ENCODE measurements at regions not wholly inside any gene's neighbourhood (a gene's known extent, or its start where the extent isn't known, plus 50 kb on each side); places are given as distances from the start of the nearest gene placed in this dataset.

DNA sequence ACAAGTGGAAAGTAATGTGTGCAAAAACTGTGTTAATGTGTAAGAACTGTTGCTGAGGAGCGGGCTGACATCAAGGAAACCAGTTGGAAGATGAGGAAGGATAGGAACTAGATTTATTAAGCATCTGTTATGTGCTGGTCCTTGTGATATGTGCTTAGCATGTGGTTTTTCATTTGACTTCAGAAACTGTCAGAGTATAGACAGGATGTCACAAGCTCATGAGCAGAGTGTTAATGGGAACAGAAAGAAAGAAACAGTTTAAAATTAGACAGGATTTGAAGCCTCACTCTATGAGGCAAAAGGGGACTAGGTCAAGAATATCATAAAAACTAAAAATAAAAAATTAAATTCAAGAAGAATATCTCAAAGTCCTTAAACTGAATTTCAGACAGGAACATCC is 270.6 kb upstream of the DPPA4 start:
- no peaks in the 10 kb centered on the region for H3K4me1 ChIP-seq (replicated peaks in 1 of 2; ENCODE audit: control insufficient read depth in 2 of 2, insufficient read depth in 2 of 2, low read length in 2 of 2)
- no peak overlapping the region for H2AFZ ChIP-seq (ENCODE audit: low read depth, low read length)
- FAIRE-seq (no peak), ATAC-seq (no peak), DNase-seq (ENCODE audit: extremely low read depth in 1 of 4, low spot score in 3 of 4) (no peak)
- intact Hi-C loops (cut with micrococcal nuclease), result no loop called here
- no peak overlapping the region for H3K4me2 ChIP-seq (ENCODE audit: insufficient read depth, low read length)
- H4K20me1 ChIP-seq (replicated peaks; ENCODE audit: control insufficient read depth, insufficient read depth, low read length), result no peaks in the 10 kb centered on the region
- 0% methylated on average over 1 of the region's 1 CpG for WGBS (ENCODE audit: insufficient coverage, low coverage, missing lambda C conversion rate)
- H3K79me2 ChIP-seq (ENCODE audit: control insufficient read depth, insufficient read depth, low read length), result no peaks in the 10 kb centered on the region
- no peak overlapping the region for H3K9ac ChIP-seq (ENCODE audit: insufficient read depth in 1 of 2, low read depth in 2 of 2, low read length in 2 of 2)
- BruUV-seq (replicated peaks), result no TSS peak
- H3K27me3 ChIP-seq (ENCODE audit: control insufficient read depth in 2 of 2, insufficient read depth in 2 of 2, low read length in 2 of 2), result no peaks in the 10 kb centered on the region
- H3K36me3 ChIP-seq (ENCODE audit: control insufficient read depth, insufficient read depth, low read length), result no peaks in the 10 kb centered on the region
- no peaks in the 10 kb centered on the region for H3K9me3 ChIP-seq (replicated peaks; ENCODE audit: control insufficient read depth, insufficient read depth, low read depth, low read length)
- no peak overlapping the region for H3K27ac ChIP-seq (ENCODE audit: extremely low read depth, low read depth, low read length)
- in situ Hi-C loops (cut with MboI), result no loop called here
- TF ChIP-seq NFE2L1 (tag; IDR thresholded peaks at IDR 0.05; ENCODE audit: borderline replicate concordance, low read depth) (no peak), ZNF778 (CRISPR knock-in tag; IDR thresholded peaks at IDR 0.05) (no peak), CBFB (CRISPR knock-in tag; IDR thresholded peaks at IDR 0.05) (no peak), ZNF75A (CRISPR knock-in tag; IDR thresholded peaks at IDR 0.05) (no peak), JUN (IDR thresholded peaks at IDR 0.05; ENCODE audit: borderline replicate concordance, low read depth, low read length) (no peak), JUN (CRISPR knock-in tag; IDR thresholded peaks at IDR 0.05; ENCODE audit: borderline replicate concordance) (no peak)
- TF ChIP-seq, protein P1, sequence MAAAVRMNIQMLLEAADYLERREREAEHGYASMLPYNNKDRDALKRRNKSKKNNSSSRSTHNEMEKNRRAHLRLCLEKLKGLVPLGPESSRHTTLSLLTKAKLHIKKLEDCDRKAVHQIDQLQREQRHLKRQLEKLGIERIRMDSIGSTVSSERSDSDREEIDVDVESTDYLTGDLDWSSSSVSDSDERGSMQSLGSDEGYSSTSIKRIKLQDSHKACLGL (CRISPR knock-in tag; IDR thresholded peaks at IDR 0.05; ENCODE audit: borderline replicate concordance, poor library complexity, severe bottlenecking), result no peak
- no peak overlapping the region for H3K4me3 ChIP-seq
- POLR2A ChIA-PET, result no interaction called here
- no peaks in the 10 kb centered on the region for H3K9me1 ChIP-seq (ENCODE audit: control insufficient read depth, insufficient read depth, low read length)
- CTCF ChIA-PET (ENCODE audit: low intra/inter-chr PET ratio), result no interaction called here

DNA sequence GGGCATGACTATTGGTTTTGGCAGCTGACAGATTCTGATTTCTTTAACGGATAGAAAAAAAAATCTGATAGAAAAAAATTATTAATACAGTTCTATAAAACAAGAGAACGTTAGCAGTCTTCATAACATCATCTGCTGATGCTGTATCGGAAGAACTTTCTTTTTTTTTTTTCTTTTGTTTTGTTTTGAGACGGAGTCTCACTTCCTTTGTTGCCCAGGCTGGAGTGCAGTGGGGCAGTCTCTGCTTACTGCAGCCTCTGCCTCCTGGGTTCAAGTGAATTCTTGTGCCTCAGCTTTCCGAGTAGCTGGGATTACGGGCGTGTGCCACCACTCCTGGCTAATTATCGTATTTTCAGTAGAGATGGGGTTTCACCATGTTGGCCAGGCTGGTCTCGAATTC is 271.2 kb upstream of the DPPA4 start:
- no peaks in the 10 kb centered on the region for H3K36me3 ChIP-seq (ENCODE audit: control insufficient read depth, insufficient read depth, low read length)
- H3K4me2 ChIP-seq (ENCODE audit: insufficient read depth, low read length), result no peak overlapping the region
- FAIRE-seq (no peak), DNase-seq (ENCODE audit: extremely low read depth in 1 of 4, low spot score in 3 of 4) (no peak), ATAC-seq (no peak)
- POLR2A ChIA-PET, result no interaction called here
- 9% methylated on average over 3 of the region's 9 CpGs for WGBS (ENCODE audit: insufficient coverage, low coverage, missing lambda C conversion rate)
- no peaks in the 10 kb centered on the region for H3K9me3 ChIP-seq (replicated peaks; ENCODE audit: control insufficient read depth, insufficient read depth, low read depth, low read length)
- intact Hi-C loops (cut with micrococcal nuclease) (no loop called here), in situ Hi-C loops (cut with MboI) (no loop called here)
- no peak overlapping the region for H3K4me3 ChIP-seq
- no TSS peak for BruUV-seq (replicated peaks)
- H3K79me2 ChIP-seq (ENCODE audit: control insufficient read depth, insufficient read depth, low read length), result no peaks in the 10 kb centered on the region
- H3K9ac ChIP-seq (ENCODE audit: insufficient read depth in 1 of 2, low read depth in 2 of 2, low read length in 2 of 2), result no peak overlapping the region
- no peaks in the 10 kb centered on the region for H4K20me1 ChIP-seq (replicated peaks; ENCODE audit: control insufficient read depth, insufficient read depth, low read length)
- no peaks in the 10 kb centered on the region for H3K27me3 ChIP-seq (ENCODE audit: control insufficient read depth in 2 of 2, insufficient read depth in 2 of 2, low read length in 2 of 2)
- no peak overlapping the region for H3K27ac ChIP-seq (ENCODE audit: extremely low read depth, low read depth, low read length)
- H3K4me1 ChIP-seq (replicated peaks in 1 of 2; ENCODE audit: control insufficient read depth in 2 of 2, insufficient read depth in 2 of 2, low read length in 2 of 2), result no peaks in the 10 kb centered on the region
- CTCF ChIA-PET (ENCODE audit: low intra/inter-chr PET ratio), result no interaction called here
- H3K9me1 ChIP-seq (ENCODE audit: control insufficient read depth, insufficient read depth, low read length), result no peaks in the 10 kb centered on the region
- no peak overlapping the region for H2AFZ ChIP-seq (ENCODE audit: low read depth, low read length)
- no peak for TF ChIP-seq HDAC8 (tag; IDR thresholded peaks at IDR 0.05)
- TF ChIP-seq ZSCAN29 (IDR thresholded peaks at IDR 0.05), result no peak
- TF ChIP-seq NELFE (IDR thresholded peaks at IDR 0.05; ENCODE audit: insufficient read depth, insufficient read length), result no peak
- TF ChIP-seq ZNF282 (CRISPR knock-in tag; IDR thresholded peaks at IDR 0.05), result no peak
- TF ChIP-seq NEUROD1 (IDR thresholded peaks at IDR 0.05; ENCODE audit: borderline replicate concordance, low read depth, low read length, partially characterized antibody), result no peak
- TF ChIP-seq ZNF75A (CRISPR knock-in tag; IDR thresholded peaks at IDR 0.05), result no peak
- TF ChIP-seq RHOXF2B (CRISPR knock-in tag; conservative IDR thresholded peaks at IDR 0.05), result no peak
- TF ChIP-seq, protein P2, sequence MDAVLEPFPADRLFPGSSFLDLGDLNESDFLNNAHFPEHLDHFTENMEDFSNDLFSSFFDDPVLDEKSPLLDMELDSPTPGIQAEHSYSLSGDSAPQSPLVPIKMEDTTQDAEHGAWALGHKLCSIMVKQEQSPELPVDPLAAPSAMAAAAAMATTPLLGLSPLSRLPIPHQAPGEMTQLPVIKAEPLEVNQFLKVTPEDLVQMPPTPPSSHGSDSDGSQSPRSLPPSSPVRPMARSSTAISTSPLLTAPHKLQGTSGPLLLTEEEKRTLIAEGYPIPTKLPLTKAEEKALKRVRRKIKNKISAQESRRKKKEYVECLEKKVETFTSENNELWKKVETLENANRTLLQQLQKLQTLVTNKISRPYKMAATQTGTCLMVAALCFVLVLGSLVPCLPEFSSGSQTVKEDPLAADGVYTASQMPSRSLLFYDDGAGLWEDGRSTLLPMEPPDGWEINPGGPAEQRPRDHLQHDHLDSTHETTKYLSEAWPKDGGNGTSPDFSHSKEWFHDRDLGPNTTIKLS (IDR thresholded peaks at IDR 0.05; ENCODE audit: borderline replicate concordance, low read depth), result no peak
- no peak for TF ChIP-seq SP2 (IDR thresholded peaks at IDR 0.05; ENCODE audit: extremely low read depth, low read depth, low read length, poor library complexity, severe bottlenecking)

All from K562 (cell line).